Astrocyte of the hippocampus (primary cell): ENCODE measurements at regions not wholly inside any gene's neighbourhood (a gene's known extent, or its start where the extent isn't known, plus 50 kb on each side); places are given as distances from the start of the nearest gene placed in this dataset.
"Not testable (repeated sequence)": the region's sequence is repeated elsewhere in the genome, so short reads cannot be mapped to it uniquely, and the experiment has no call there.

Source experiments
- DNase-seq: peaks from one replicate; pipeline ENCODE4 v3.0.0; 2011; ENCODE audit warnings: low read depth, low spot score

DNA sequence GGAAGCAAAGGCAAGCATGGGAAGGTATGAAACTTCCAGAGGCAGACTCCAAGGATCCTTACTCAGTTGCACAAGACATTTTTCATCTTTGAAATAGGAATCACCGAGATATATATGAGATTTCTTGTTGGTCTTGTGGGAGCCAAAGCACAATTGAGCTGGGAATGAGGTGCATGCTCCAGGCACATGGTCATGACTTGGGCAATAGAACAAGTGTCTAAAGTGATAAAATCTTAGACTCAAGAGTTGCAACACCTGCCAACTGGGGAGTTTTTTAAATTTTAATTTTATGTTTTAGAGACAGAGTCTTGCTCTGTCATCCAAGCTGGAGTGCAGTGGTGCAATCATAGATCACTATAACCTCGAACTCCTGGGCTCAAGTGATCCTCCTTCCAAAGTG, 169.5 kb upstream of the ADCY1 start:
- no peak for DNase-seq

DNA sequence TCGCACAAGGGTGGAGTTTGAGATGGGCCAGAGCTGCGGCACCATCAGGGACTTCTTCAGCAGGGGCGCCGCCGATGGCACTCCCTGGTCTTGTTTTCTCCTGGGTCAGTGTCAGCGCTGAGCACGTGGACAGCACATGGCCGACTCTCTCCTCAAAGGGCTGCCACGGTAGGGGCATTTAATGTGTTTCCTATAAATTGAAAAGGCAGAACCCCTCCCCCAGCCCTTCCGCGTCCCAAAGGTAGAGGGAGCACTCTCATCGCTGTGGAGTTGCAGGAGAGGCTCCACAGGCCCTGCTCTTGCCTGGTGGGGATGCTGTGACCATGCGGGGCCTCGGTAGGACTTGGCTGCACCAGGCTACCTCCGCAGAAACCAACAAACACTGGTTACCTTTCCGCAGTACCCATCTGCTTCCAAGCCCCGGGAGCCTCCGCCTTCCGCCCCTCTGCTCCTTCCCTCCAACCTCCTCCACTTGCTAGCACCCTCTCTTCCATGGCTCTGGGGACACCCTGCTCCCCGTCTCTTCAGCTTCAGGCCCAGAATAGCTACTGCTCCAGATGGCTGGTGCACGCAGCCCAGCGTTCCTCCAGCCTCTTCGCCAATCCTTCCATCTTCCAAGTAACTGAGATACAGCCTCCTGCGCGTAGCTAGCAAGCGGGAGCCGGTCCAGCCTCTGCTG, 166.3 kb upstream of the ADCY1 start:
- DNase-seq, result no peak

DNA sequence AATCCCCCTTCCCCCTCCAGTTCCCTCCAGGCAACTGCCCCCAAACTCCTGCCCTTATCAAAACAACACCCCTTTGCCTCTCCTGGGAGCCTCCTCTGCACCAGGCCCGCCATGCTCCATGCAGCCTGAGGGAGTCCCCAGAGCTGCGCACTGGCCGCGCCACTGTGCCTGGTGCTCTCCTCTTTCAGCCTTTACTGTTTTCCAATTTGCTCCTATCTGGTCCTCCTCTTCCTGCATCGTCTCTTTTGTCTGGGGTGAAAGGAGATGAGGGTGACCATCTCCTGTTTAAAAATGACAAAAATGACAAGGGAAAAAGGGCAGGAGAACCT, 165.8 kb upstream of the ADCY1 start:
- no peak for DNase-seq

DNA sequence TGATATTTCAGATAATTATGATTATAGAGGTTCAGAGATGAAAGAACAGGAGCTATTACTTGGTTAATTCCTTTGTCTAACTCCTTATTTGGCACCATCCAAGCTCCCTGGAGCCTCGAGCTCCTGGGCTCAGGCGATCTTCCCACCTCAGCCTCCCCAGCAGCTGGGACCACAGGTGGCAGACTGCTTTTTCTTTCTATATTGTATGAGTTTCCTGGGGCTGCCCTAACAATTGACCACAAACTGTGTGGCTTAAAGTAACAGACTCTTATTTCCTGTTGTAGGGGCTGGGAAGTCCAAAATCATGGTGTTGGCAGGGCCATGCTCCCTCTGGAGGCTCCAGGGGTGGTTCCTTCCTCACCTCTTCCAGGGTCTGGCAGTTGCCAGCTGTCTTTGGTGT, 163.3 kb upstream of the ADCY1 start:
- DNase-seq, result no peak

DNA sequence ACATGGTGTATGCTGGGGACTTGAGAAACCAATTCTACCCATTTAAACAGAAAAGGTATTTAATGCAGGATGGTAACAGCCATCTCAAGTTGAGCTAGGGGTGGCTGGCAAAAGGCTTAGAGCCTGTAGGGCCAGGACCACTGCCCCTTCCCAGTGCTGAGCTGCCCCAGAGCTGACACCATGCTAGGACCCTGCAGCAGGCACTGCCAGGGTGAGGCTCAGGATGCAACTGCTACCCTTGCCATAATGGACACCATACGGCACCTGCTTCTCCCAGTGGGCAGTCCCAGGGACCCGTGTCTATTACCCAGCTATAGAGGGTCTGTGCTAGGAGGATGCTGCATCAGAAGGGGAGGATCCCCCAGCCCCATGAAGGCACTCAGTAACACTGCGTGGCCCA, 160.7 kb upstream of the ADCY1 start:
- no peak for DNase-seq

DNA sequence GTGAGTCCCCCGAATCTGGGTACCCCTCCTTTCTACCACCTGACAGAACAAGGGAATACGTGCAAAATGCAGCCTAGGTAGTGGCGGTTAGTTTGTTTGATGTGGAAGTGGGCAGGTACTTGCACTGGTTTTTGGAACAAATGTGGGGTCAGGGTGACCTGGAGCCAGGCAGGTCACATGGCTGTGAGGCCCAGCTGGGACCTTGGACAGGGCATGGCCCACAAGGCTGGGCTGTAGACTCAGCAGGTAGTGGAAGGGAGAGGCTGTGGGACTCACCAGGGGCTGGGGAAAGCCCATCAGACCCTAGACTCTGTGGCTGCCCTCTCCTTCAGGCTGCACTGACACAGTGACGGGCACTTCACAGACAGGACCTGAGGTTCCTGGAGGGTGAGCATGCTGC, 159.9 kb upstream of the ADCY1 start:
- DNase-seq, result no peak

DNA sequence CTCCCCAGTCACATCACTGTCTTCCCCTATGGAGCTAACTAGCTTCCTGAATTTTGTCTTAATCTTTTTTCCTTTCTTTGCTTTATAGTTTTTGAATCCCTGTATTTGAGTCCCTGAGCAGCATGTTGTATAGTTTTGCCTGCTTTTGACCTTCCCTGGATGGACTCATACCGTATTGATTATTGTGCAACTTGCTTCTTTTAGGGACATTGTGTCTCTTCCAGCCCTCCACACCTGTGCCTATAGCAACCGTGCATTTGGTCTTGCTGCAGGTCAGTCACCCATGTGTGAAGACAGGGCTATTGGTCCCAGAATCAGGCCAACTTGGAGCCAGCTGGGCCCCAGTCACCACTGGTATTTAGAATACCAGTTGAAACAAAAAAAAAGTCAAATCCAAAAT, 158.9 kb upstream of the ADCY1 start:
- DNase-seq, result no peak

DNA sequence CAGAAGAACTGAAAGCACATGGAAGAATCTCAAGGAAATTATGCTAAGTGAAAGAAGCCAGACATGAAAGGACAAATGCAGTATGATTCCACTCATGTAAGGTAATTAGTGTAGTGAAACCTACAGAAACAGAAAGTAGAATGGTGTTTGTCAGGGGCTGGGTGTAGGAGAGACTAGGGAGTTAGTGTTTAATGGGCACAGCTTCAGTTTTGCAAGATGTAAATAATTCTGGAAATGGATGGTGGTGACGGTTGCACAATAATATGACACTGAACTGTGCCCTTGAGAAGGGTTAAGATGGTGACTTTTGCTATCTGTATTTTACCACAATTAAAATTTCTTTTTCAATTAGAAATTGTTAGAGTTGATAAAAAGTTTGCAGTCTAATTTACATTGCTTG, 157.3 kb upstream of the ADCY1 start:
- no peak for DNase-seq

DNA sequence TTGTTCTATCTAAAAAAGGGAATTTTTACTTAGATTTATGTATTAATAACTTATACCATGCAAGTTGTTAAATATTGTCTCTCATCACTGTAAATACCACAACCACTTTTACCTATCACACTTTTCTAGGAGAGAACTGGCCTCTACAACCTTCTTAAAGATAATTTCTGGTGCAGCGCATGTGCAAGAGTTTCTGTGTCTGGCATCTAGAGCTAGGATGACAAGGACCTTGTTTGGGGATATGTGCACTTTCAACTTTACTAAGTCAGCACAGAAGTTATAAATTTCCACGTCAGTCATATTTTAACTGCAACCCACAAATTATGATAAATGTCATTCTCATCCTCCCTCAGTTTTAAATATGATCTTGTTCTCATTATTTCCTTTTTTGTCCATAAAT, 156.9 kb upstream of the ADCY1 start:
- DNase-seq, result no peak

DNA sequence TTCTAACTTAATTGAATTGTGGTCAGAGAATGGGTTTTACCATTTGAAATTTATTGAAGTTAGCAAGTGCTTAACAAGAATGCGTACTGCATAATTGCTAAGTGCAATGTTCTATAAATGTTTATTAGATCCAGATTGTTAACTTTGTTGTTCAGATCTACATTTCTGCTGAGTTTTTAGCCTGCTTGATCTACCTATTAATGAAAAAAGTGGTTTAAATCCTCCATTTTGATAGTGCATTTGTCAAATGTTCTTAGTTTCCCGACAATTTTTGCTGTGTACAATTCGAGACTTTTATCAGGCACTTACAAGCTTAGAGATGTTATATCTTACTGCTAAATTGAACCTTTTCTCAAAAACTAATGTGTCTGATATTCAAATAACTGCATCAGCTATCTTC, 156.4 kb upstream of the ADCY1 start:
- DNase-seq, result no peak

DNA sequence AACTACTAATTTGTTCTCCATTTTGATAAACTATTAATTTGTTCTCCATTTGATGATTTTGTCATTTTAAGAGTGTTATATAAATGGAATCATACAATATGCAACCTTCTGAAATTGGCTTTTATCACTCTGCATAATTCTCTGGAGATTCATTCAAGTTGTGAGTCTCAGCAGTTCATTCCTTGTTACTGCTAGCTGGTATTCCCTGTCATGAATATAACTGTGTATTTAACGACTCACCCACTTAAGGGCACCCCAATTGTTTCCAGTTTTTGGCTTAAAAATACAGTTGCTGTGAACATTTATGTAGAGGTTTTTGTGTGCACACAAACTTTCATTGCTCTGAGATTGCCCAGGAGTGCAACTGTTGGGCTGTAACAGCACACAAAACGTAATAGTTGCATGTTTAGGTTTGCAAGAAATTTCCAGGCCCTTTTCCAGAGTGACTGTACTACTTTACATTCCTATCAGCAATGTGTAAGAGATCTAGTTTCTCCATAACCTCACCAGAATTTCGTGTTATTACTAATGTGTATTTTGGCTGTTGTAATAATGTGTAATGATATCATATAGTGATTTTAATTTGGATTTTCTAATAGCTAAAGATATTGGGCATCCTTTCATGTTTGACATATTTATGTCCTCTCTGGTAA, 153.2 kb upstream of the ADCY1 start:
- peak; percentile 21 for DNase-seq

DNA sequence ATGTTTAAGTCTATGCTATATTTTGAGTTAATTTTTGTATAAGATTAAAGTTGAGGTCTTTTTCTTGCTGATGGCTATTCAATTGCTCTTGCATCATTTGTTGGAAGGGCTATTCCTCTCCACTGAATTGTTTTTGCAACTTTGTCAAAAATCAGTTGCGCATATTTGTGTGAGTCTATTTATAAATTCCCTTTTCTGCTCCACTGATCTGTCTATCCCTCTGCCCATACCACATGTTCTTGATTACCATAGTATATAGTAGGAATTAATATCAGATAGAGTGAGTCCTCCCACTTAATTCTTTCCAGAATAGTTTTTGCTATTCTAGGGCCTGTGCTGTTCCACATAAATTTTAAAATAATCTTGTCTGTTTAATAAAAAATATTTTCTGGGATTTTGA, 152.4 kb upstream of the ADCY1 start:
- no peak for DNase-seq

DNA sequence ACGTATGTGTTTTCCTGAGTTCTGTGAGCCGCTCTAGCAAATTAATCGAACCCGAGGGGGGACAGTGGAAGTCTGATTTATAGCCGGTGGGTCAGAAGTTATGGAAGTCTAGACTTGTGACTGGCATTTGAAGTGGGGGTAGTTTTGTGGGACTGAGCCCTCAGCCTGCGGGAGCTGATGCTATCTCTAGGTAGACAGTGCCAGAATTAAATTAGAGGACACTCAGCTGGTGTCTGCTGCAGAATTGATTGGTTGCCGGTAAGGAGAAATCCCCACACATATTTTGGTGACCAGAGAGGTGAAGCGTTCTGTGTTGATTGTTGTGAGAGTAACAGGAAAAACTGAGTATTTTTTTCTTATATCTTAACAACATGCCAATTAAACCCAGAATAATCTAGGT, 143.8 kb upstream of the ADCY1 start:
- no peak for DNase-seq

DNA sequence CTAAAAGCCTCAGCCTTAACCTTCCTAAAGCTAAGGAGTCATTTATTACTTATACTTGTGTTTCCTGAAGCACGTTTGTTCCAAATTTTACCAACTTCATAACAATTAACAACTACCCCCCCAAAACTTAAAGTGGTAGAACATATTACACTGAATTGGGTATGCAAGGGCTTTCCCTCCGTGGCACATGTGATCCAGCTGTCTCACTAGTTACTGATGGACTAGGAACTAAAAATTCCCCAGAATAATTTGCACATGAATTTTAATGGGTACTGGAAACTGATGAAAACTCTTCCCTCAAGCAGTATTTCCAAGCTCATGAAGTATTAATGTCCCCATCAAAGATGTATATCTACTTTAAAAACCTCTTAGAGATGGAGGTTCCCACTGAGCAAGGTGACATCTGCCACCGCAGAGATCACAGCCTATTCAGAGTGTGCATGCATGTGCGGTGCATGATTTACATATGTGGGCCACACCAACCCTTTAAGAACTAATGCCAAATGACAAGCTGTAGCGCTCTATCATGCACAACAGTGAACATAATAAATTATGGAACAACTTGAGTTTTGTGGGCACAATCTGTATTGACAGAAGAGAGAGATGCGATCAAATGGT, 139.9 kb upstream of the ADCY1 start:
- DNase-seq, result no peak

DNA sequence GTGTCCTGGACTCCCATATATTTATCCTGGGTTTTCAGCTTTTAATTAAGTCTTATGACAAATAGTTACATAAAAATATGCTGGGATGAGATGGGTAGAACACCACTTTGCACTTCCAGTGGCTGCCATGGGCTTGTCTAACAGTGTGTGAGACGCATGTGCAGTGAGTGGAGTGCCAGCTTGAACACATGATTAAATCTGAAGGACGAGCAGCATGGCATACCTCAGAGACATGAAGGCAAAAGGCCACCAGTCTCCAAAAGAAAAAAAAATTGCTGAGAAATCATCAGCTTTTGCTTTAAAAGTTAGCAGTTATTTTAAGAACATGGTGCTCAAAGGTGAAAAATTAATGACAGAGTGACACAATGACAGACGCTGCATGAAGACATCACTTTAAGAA, 139.0 kb upstream of the ADCY1 start:
- DNase-seq, result no peak

DNA sequence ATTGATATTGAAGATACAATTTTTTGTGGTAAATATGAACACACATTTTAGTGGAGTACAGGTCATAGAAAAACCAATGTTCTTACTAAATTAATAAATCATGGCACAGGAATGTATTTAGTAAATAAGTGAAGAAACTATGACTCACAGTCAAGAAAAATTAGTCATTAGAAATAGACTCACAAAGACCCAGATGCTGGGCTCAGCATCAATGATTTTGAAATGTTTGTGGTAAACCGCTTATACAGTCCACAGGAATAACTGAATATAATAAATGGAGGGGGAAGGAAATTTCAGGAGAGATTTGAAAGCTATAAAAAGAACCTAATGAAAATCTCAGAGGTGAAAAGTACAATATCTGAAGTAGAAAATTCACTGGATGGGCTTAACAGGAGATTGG, 138.3 kb upstream of the ADCY1 start:
- peak; percentile 75 for DNase-seq

DNA sequence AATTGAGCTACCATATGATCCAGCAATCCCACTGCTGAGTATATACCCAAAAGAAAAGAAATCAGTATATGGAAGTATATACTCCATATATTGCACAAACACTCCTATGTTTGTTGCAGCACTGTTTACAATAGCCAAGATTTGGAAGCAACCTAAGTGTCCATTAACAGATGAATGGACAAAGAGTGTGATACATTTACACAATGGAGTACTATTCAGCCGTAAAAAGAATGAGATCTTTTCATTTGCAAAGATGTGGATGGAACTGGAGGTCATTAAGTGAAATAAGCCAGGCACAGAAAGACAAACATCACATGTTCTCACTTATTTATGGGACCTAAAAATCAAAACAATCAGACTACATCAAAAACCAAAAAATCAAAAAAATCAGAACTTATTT, 133.4 kb upstream of the ADCY1 start:
- DNase-seq, result not testable (repeated sequence)

DNA sequence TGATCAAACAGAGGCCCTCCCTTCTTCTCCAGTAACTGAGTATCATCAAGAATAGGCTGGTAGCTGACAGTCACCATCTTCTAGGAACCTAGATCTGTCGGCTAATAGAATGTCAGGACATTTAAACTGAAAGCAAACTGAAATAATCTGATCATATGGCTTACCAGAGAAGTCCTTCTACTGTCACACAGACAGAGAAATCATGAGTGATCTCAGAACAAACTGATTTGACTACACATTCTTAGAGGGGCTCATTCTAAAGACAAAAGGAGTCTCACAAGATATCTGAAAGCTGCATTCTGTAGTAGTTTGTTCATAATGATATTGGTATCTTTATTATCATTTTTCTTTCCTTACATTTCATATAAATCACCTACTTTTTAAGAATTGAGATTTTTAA, 130.9 kb upstream of the ADCY1 start:
- DNase-seq, result no peak

DNA sequence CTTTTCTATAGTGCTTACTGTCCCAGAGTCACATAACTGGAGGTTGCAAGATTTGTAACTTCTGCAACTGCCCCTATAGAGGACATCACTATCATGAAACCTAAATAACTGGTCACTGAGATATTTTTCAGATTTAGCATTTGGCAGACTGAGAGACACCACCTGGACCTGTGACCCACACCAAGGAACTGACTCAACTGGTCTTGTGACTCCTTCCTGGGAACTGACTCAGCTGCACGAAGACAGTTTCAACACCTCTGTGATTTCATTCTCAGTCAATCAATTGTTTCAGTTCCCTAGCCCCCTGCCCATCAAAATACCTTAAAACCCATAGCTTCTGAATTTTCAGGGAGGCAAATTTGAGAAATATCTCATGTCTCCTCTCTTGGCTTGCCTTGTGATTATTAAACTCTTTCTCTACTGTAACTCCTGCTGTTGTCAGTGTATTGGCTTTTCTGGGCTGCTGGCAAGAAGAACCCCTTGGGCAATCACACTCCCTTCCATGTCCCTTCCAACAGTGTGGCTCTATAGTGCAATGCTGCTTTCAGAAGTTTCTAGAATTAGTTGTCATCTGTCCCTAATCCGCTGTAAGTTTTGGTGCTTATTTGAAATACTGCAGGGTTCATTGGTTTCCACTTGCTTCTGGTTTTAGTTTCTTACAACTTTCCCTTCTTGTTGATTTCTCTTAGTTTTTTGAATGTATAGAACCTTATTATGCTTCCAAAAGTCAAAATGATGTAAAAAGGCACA, 127.8 kb upstream of the ADCY1 start:
- no peak for DNase-seq

DNA sequence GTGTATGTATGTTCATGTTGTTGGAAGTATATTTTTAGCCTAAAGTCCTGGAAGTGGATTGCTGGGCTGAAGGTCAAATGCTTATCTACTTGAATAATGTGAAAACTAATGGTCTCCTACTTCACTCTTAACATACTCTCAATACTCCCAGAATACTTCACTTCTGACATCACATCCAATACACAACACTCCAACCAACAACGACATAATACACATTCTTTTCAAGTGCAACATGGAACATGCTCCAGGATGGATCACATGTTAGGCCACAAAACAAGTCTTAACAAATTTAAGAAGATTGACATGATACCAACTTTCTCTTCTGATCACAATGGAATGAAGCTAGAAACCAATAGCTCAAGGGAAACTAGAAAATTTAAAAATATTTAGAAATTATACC, 126.9 kb upstream of the ADCY1 start:
- no peak for DNase-seq

DNA sequence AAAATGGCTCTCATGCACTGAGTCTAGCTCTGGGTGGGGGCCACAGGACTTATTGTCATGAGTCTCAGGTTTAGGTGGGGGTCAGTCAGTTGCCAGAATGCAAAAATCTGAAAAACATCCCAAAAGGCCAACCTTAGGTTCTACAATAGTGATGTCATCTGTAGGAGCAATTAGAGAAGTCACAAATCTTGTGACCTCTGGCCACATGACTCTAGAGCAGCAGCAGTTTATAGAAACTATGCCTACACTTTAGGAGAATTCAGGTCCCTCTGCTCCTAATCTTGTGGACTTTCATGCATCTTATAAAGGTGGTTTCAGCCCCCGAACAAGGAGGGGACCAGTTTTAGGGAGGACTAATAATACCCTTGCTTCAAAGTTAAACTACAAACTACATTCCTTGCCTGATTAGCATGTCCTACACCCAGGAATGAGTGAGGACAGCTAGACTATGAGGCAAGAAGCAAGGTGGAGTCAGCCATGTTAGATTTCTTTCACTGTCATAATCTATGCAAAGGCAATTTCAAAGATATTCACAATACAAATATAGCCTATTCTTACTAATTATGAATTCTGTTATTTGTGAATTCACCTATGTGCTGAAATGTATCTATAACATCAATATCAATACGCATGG, 123.5 kb upstream of the ADCY1 start:
- no peak for DNase-seq

DNA sequence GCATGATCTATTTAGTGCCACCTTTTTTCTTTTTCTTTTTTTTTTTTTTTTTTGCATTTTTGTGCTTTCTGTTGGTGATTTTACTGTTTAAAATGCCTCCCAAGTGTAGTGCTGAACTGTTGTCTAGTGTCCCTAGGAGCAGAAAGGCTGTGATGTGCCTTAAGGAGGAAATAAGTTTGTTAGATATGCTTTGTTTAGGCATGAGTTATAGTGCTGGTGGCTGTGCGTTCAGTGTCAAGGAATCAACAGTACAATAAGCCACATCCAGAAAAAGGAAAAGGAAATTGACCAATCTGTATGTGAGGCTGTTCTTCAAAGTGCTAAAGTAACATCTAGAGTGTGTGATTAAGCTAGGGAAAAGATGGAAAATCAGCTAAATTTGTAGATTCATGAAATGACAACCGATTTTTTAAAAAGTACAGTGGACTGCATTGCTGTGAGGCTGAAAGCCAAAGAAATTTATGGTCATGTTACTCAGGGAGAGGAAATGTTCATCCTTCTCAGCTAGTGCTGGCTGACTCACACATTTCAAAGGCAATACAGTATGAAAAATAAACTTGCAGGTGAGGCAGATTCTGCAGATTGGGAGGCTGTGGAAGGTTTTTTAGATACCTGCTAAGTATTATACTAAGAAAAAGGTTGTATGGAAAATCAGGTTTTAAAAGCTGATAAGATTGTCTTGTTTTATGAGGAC, 122.7 kb upstream of the ADCY1 start:
- peak; percentile 20 for DNase-seq
